ENCODE measurements at regions not wholly inside any gene's neighbourhood (a gene's known extent, or its start where the extent isn't known, plus 50 kb on each side); places are given as distances from the start of the nearest gene placed in this dataset.
A peak's percentile ranks its signal among the peaks of the same experiment; 100 is the strongest.

DNA sequence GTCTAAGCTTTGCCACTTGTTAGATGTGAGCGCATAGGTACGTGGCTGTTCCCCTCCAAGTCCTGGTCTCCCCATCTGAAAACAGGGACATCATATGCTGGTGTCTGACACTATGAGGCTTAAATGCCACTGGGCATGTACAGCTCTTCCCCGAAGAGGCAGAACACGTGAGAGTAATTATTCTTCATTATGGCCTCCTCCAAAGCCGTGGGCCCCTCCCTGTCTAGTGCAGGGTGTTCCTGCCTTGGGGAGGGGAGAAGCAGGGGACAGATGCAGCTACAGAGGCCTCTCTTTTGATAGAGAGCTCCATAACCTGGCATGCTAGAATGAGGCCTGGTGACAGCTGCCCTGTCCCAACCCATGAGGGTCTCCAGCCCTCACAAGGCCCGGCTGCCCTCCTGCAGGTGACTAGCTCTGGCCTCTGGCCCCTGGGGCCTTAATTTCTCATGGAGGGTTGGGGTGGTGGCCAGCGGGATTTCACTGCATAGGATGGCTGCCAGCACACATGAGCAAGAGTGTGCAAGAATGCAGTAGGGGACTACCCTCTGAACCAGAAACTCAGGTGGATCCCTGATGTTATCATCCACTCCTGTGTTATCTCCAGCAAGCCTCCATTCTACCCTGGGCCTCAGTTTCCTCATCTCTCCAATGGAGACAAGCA, 334.6 kb downstream of the MN1 start:
- H3K27ac ChIP-seq (ENCODE audit: low read depth, low read length) = no peak overlapping the region
- no peak overlapping the region for H2BK15ac ChIP-seq (replicated peaks; ENCODE audit: low read depth)
- H3K56ac ChIP-seq (ENCODE audit: low read length) = no peak overlapping the region
- WGBS (ENCODE audit: extremely low coverage, insufficient coverage, low lambda C conversion rate) = no CpG with 5 or more reads among the region's 7 CpGs
- no peak overlapping the region for H4K8ac ChIP-seq (ENCODE audit: low read depth, low read length)
- no peak overlapping the region for H3K9ac ChIP-seq (ENCODE audit: low read length)
- no peaks in the 10 kb centered on the region for H3K79me1 ChIP-seq (ENCODE audit: low read length)
- H3K36me3 ChIP-seq (ENCODE audit: control insufficient read depth, insufficient read depth, low read length) = no peaks in the 10 kb centered on the region
- H3K18ac ChIP-seq (ENCODE audit: low read length) = no peak overlapping the region
- H3K23ac ChIP-seq (ENCODE audit: low read length) = no peak overlapping the region
- peaks cover 1% of the 10 kb centered on the region for H3K4me1 ChIP-seq (ENCODE audit: control insufficient read depth, low read depth, low read length)
- no peak overlapping the region for H3K4me2 ChIP-seq (ENCODE audit: low read length)
- no peaks in the 10 kb centered on the region for H3K27me3 ChIP-seq (ENCODE audit: insufficient read depth, low read length, poor library complexity)
- H3K4me3 ChIP-seq (ENCODE audit: low read length) = no peak overlapping the region
- H2BK5ac ChIP-seq (ENCODE audit: low read length) = no peak overlapping the region
- no peak for DNase-seq
- no peak overlapping the region for H3K4ac ChIP-seq (ENCODE audit: low read depth, low read length)
- H2AK5ac ChIP-seq (ENCODE audit: low read length) = no peak overlapping the region
- no peaks in the 10 kb centered on the region for H3K79me2 ChIP-seq (ENCODE audit: control insufficient read depth, insufficient read depth, low read length)
- no peak overlapping the region for H2BK120ac ChIP-seq (ENCODE audit: low read depth, low read length)
- H4K5ac ChIP-seq (ENCODE audit: low read length) = no peak overlapping the region

DNA sequence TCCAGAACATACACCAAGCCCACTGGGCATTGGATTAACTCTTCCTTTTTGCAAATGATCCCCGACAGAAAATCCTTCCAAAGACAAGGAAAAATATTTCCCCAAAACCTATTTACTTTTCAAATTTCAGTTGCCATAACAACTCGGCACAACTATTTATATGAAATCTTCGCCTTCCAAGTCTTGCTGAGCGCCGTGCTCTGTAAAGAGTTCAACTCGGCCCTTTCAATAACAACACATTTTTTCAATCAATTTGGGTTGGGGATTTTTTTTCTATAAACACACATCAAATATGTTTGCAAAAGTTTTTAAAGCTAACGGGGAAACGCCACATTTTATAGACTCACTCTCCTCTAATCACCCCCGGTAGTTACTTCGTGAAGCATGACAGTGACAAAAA, 333.8 kb downstream of the MN1 start:
- Histone ChIP-seq H4K5ac (ENCODE audit: low read length) (no peak overlapping the region), H2BK15ac (replicated peaks; ENCODE audit: low read depth) (no peak overlapping the region), H2BK120ac (ENCODE audit: low read depth, low read length) (no peak overlapping the region), H3K18ac (ENCODE audit: low read length) (no peak overlapping the region), H3K56ac (ENCODE audit: low read length) (no peak overlapping the region), H3K4me1 (ENCODE audit: control insufficient read depth, low read depth, low read length) (no peaks in the 10 kb centered on the region), H2BK5ac (ENCODE audit: low read length) (no peak overlapping the region), H3K27me3 (ENCODE audit: insufficient read depth, low read length, poor library complexity) (no peaks in the 10 kb centered on the region), H4K8ac (ENCODE audit: low read depth, low read length) (no peak overlapping the region), H3K27ac (ENCODE audit: low read depth, low read length) (no peak overlapping the region), H2AK5ac (ENCODE audit: low read length) (no peak overlapping the region), H3K4me3 (ENCODE audit: low read length) (no peak overlapping the region), H3K4ac (ENCODE audit: low read depth, low read length) (no peak overlapping the region), H3K36me3 (ENCODE audit: control insufficient read depth, insufficient read depth, low read length) (no peaks in the 10 kb centered on the region), H3K23ac (ENCODE audit: low read length) (no peak overlapping the region), H3K9ac (ENCODE audit: low read length) (no peak overlapping the region), H3K79me1 (ENCODE audit: low read length) (no peaks in the 10 kb centered on the region), H3K79me2 (ENCODE audit: control insufficient read depth, insufficient read depth, low read length) (no peaks in the 10 kb centered on the region), H3K4me2 (ENCODE audit: low read length) (no peak overlapping the region)
- no CpG with 5 or more reads among the region's 10 CpGs for WGBS (ENCODE audit: extremely low coverage, insufficient coverage, low lambda C conversion rate)
- DNase-seq = no peak

DNA sequence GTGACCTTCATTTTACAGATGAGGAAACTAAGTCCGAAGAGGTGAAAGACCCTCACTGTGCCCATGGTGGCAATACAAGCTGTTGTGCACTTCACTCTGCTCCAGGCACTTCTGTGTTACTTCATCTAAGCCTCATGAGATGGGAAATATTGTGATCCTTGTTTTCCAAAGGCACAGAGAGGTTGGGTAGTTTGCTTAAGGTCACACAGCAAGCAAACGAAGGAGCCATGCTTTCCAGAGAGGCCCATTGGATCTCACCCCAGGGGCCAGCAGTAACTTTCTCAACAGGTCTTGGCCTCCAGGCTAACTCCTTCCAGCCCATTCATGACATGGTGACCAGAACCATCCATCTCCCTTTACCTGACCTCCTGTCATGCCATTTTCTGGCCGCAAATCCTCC, 332.8 kb downstream of the MN1 start:
- WGBS (ENCODE audit: extremely low coverage, insufficient coverage, low lambda C conversion rate) = no CpG with 5 or more reads among the region's 3 CpGs
- Histone ChIP-seq H3K23ac (ENCODE audit: low read length) (no peak overlapping the region), H3K4me2 (ENCODE audit: low read length) (no peak overlapping the region)

DNA sequence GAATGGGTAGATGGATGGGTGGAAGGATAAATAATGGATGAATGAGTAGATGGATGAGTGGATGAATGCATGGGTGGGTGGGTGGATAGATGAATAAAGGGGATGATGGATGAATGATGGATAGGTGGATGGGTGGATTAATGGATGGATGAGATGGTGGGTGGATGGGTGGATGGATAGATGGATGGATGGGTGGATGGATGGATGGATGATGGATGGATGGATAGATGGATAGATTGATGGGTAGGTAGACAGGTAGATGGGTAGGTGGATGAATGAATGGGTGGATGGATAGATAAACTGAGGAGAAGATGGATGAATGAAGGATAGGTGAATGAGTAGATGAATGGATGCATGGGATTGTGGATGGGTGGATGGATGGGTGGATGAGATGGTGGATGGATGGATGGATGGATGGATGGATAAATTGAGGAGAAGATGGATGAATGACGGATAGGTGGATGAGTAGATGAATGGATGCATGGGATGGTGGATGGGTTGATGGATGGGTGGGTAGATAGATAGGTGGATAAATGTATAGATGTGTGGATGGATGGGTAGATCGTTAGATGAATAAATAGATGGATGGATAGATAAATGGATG, 331.3 kb downstream of the MN1 start:
- H3K79me1 ChIP-seq (ENCODE audit: low read length) = no peaks in the 10 kb centered on the region
- H2BK5ac ChIP-seq (ENCODE audit: low read length) = no peak overlapping the region
- no peaks in the 10 kb centered on the region for H3K36me3 ChIP-seq (ENCODE audit: control insufficient read depth, insufficient read depth, low read length)
- no peak overlapping the region for H3K9ac ChIP-seq (ENCODE audit: low read length)
- no peak overlapping the region for H3K4me2 ChIP-seq (ENCODE audit: low read length)
- no peak overlapping the region for H2BK15ac ChIP-seq (replicated peaks; ENCODE audit: low read depth)
- no peak overlapping the region for H3K23ac ChIP-seq (ENCODE audit: low read length)
- no peak overlapping the region for H2BK120ac ChIP-seq (ENCODE audit: low read depth, low read length)
- no peak overlapping the region for H3K18ac ChIP-seq (ENCODE audit: low read length)
- H3K4ac ChIP-seq (ENCODE audit: low read depth, low read length) = no peak overlapping the region
- DNase-seq = no peak
- no peaks in the 10 kb centered on the region for H3K79me2 ChIP-seq (ENCODE audit: control insufficient read depth, insufficient read depth, low read length)
- H2AK5ac ChIP-seq (ENCODE audit: low read length) = no peak overlapping the region
- H4K5ac ChIP-seq (ENCODE audit: low read length) = no peak overlapping the region
- no peak overlapping the region for H3K27ac ChIP-seq (ENCODE audit: low read depth, low read length)
- H3K4me3 ChIP-seq (ENCODE audit: low read length) = no peak overlapping the region
- no peak overlapping the region for H4K8ac ChIP-seq (ENCODE audit: low read depth, low read length)
- H3K4me1 ChIP-seq (ENCODE audit: control insufficient read depth, low read depth, low read length) = peaks cover 2% of the 10 kb centered on the region
- no peaks in the 10 kb centered on the region for H3K27me3 ChIP-seq (ENCODE audit: insufficient read depth, low read length, poor library complexity)
- WGBS (ENCODE audit: extremely low coverage, insufficient coverage, low lambda C conversion rate) = 100% methylated on average over 2 of the region's 2 CpGs
- H3K56ac ChIP-seq (ENCODE audit: low read length) = no peak overlapping the region

More for the DNA sequence above, 332.8 kb downstream of the MN1 start:
- DNase-seq = no peak
- Histone ChIP-seq H3K79me1 (ENCODE audit: low read length) (no peaks in the 10 kb centered on the region), H3K4me1 (ENCODE audit: control insufficient read depth, low read depth, low read length) (no peaks in the 10 kb centered on the region), H3K36me3 (ENCODE audit: control insufficient read depth, insufficient read depth, low read length) (no peaks in the 10 kb centered on the region), H2BK5ac (ENCODE audit: low read length) (no peak overlapping the region), H3K18ac (ENCODE audit: low read length) (no peak overlapping the region), H3K9ac (ENCODE audit: low read length) (no peak overlapping the region), H3K4me3 (ENCODE audit: low read length) (no peak overlapping the region), H3K79me2 (ENCODE audit: control insufficient read depth, insufficient read depth, low read length) (no peaks in the 10 kb centered on the region), H4K5ac (ENCODE audit: low read length) (no peak overlapping the region), H2AK5ac (ENCODE audit: low read length) (no peak overlapping the region), H2BK15ac (replicated peaks; ENCODE audit: low read depth) (no peak overlapping the region), H2BK120ac (ENCODE audit: low read depth, low read length) (no peak overlapping the region), H3K56ac (ENCODE audit: low read length) (no peak overlapping the region), H3K27me3 (ENCODE audit: insufficient read depth, low read length, poor library complexity) (no peaks in the 10 kb centered on the region), H4K8ac (ENCODE audit: low read depth, low read length) (no peak overlapping the region), H3K4ac (ENCODE audit: low read depth, low read length) (no peak overlapping the region), H3K27ac (ENCODE audit: low read depth, low read length) (no peak overlapping the region)

DNA sequence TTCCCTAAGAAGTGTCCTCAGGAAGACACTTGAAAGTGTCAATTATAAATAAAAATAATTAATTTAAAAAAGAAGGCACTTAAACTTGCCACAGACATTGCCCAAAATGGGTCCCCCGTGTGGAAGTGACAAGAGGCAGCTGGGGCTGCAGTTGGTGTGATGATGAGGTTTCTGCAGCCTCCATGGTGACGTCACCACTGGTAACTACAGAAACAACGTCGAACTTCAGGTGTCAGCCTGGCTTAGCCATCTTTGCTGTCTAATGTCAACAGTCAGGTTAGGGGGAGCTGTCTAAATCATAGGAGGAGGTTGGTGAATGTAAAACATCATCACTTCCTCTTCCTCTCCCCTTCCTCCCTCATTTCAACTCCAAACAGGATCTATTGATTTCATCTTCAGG, 328.6 kb downstream of the MN1 start:
- Histone ChIP-seq H4K5ac (ENCODE audit: low read length) (no peak overlapping the region), H2BK5ac (ENCODE audit: low read length) (no peak overlapping the region), H3K56ac (ENCODE audit: low read length) (no peak overlapping the region), H3K79me2 (ENCODE audit: control insufficient read depth, insufficient read depth, low read length) (no peaks in the 10 kb centered on the region), H3K4me1 (ENCODE audit: control insufficient read depth, low read depth, low read length) (peaks cover 12% of the 10 kb centered on the region), H2BK15ac (replicated peaks; ENCODE audit: low read depth) (no peak overlapping the region), H2AK5ac (ENCODE audit: low read length) (no peak overlapping the region), H2BK120ac (ENCODE audit: low read depth, low read length) (no peak overlapping the region), H3K4me2 (ENCODE audit: low read length) (no peak overlapping the region), H3K4me3 (ENCODE audit: low read length) (no peak overlapping the region), H3K4ac (ENCODE audit: low read depth, low read length) (no peak overlapping the region), H3K27ac (ENCODE audit: low read depth, low read length) (no peak overlapping the region), H3K36me3 (ENCODE audit: control insufficient read depth, insufficient read depth, low read length) (no peaks in the 10 kb centered on the region), H3K79me1 (ENCODE audit: low read length) (no peaks in the 10 kb centered on the region), H3K27me3 (ENCODE audit: insufficient read depth, low read length, poor library complexity) (no peaks in the 10 kb centered on the region), H4K8ac (ENCODE audit: low read depth, low read length) (no peak overlapping the region), H3K23ac (ENCODE audit: low read length) (no peak overlapping the region), H3K18ac (ENCODE audit: low read length) (no peak overlapping the region), H3K9ac (ENCODE audit: low read length) (no peak overlapping the region)
- WGBS (ENCODE audit: extremely low coverage, insufficient coverage, low lambda C conversion rate) = no CpG with 5 or more reads among the region's 4 CpGs
- DNase-seq = peak; percentile 28

DNA sequence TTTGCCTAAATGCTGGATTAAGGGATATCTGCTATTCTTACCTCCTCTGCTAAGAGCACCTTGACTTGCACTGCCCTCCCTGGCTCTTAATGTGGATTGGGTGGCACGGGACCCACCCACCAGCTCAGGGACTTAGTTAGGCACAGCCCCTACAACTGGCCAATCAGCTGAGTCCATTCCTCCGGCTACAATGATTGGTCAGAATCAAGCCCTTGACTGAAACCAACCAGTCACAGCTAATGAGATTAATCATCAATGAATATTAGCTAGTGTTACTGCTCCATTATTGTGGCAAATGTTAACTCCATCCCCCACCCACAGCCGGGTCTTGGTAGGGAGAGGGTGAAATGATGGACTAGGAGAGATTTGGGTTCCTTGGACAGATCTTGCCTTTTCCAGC, 328.0 kb downstream of the MN1 start:
- H4K8ac ChIP-seq (ENCODE audit: low read depth, low read length) = no peak overlapping the region
- H3K9ac ChIP-seq (ENCODE audit: low read length) = no peak overlapping the region
- no peak overlapping the region for H2BK15ac ChIP-seq (replicated peaks; ENCODE audit: low read depth)
- H3K79me1 ChIP-seq (ENCODE audit: low read length) = no peaks in the 10 kb centered on the region
- no peak overlapping the region for H3K4me3 ChIP-seq (ENCODE audit: low read length)
- no peak overlapping the region for H2BK120ac ChIP-seq (ENCODE audit: low read depth, low read length)
- H3K79me2 ChIP-seq (ENCODE audit: control insufficient read depth, insufficient read depth, low read length) = no peaks in the 10 kb centered on the region
- no peak overlapping the region for H3K27ac ChIP-seq (ENCODE audit: low read depth, low read length)
- no peak overlapping the region for H3K4me2 ChIP-seq (ENCODE audit: low read length)
- H2BK5ac ChIP-seq (ENCODE audit: low read length) = no peak overlapping the region
- H3K27me3 ChIP-seq (ENCODE audit: insufficient read depth, low read length, poor library complexity) = no peaks in the 10 kb centered on the region
- peaks cover 12% of the 10 kb centered on the region for H3K4me1 ChIP-seq (ENCODE audit: control insufficient read depth, low read depth, low read length)
- H4K5ac ChIP-seq (ENCODE audit: low read length) = no peak overlapping the region
- H3K4ac ChIP-seq (ENCODE audit: low read depth, low read length) = no peak overlapping the region
- WGBS (ENCODE audit: extremely low coverage, insufficient coverage, low lambda C conversion rate) = no CpG with 5 or more reads among the region's 3 CpGs
- no peaks in the 10 kb centered on the region for H3K36me3 ChIP-seq (ENCODE audit: control insufficient read depth, insufficient read depth, low read length)
- H3K18ac ChIP-seq (ENCODE audit: low read length) = no peak overlapping the region
- peak; percentile 48 for DNase-seq
- H2AK5ac ChIP-seq (ENCODE audit: low read length) = no peak overlapping the region
- H3K23ac ChIP-seq (ENCODE audit: low read length) = no peak overlapping the region
- H3K56ac ChIP-seq (ENCODE audit: low read length) = no peak overlapping the region

Data from mesendoderm (in vitro differentiated cells).